Adipocyte (in vitro differentiated cells): ENCODE measurements at regions not wholly inside any gene's neighbourhood (a gene's known extent, or its start where the extent isn't known, plus 50 kb on each side); places are given as distances from the start of the nearest gene placed in this dataset.

Experiments
- DNase-seq: peaks from one replicate; pipeline ENCODE4 v3.0.0-alpha.2; 2015; ENCODE audit warnings: low read depth
- H3K27me3 ChIP-seq: replicated peaks from 2 replicates; pipeline ENCODE4 v1.7.0; 2013; ENCODE audit warnings: mild to moderate bottlenecking, low read length, moderate library complexity; ENCODE audit not compliant: control insufficient read depth, insufficient read depth
- H3K36me3 ChIP-seq: 2 replicates; pipeline ENCODE4 v1.7.0; 2013; ENCODE audit warnings: low read length, mild to moderate bottlenecking, moderate library complexity; ENCODE audit not compliant: control insufficient read depth, insufficient read depth, severe bottlenecking
- H3K4me1 ChIP-seq: 2 replicates; pipeline ENCODE4 v1.7.0; 2013; ENCODE audit warnings: mild to moderate bottlenecking, low read length, moderate library complexity; ENCODE audit not compliant: control insufficient read depth, insufficient read depth
- H3K4me3 ChIP-seq: 2 replicates; pipeline ENCODE4 v1.7.0; 2013; ENCODE audit warnings: mild to moderate bottlenecking, low read length, moderate library complexity
- H3K9ac ChIP-seq: 2 replicates; pipeline ENCODE4 v1.7.0; 2013; ENCODE audit warnings: mild to moderate bottlenecking, low read length, moderate library complexity
- H3K9me3 ChIP-seq: 2 replicates; pipeline ENCODE4 v1.7.0; 2013; ENCODE audit warnings: mild to moderate bottlenecking, low read length, moderate library complexity; ENCODE audit not compliant: control insufficient read depth

- Histone ChIP-seq H3K9me3 (peaks cover 29% of the 10 kb centered on the region), H3K9ac (no peak overlapping the region), H3K4me3 (no peak overlapping the region), H3K36me3 (no peaks in the 10 kb centered on the region), H3K4me1 (no peaks in the 10 kb centered on the region), H3K27me3 (peaks cover 11% of the 10 kb centered on the region)
- no peak for DNase-seq
Measured at GRCh38 chr2:128765811-128766210, 447.1 kb upstream of the HS6ST1 start.

GRCh38 chr2:128768041-128768440, 449.4 kb upstream of the HS6ST1 start:
- no peak overlapping the region for H3K9ac ChIP-seq
- no peak overlapping the region for H3K4me3 ChIP-seq
- H3K36me3 ChIP-seq: no peaks in the 10 kb centered on the region
- no peak for DNase-seq
- peaks cover 17% of the 10 kb centered on the region for H3K9me3 ChIP-seq
- H3K4me1 ChIP-seq: no peaks in the 10 kb centered on the region
- H3K27me3 ChIP-seq: peaks cover 17% of the 10 kb centered on the region

- no peak for DNase-seq
- H3K4me1 ChIP-seq: no peaks in the 10 kb centered on the region
- H3K36me3 ChIP-seq: no peaks in the 10 kb centered on the region
- H3K4me3 ChIP-seq: no peak overlapping the region
- no peak overlapping the region for H3K9ac ChIP-seq
- H3K27me3 ChIP-seq: peaks cover 17% of the 10 kb centered on the region
- H3K9me3 ChIP-seq: peaks cover 1% of the 10 kb centered on the region
Measured at GRCh38 chr2:128769457-128770142, 450.9 kb upstream of the HS6ST1 start.

GRCh38 chr2:128770143-128771085, 451.7 kb upstream of the HS6ST1 start:
- Histone ChIP-seq H3K9me3 (no peaks in the 10 kb centered on the region), H3K9ac (no peak overlapping the region), H3K36me3 (no peaks in the 10 kb centered on the region), H3K4me3 (no peak overlapping the region), H3K27me3 (peaks cover 17% of the 10 kb centered on the region), H3K4me1 (no peaks in the 10 kb centered on the region)
- no peak for DNase-seq

DNA sequence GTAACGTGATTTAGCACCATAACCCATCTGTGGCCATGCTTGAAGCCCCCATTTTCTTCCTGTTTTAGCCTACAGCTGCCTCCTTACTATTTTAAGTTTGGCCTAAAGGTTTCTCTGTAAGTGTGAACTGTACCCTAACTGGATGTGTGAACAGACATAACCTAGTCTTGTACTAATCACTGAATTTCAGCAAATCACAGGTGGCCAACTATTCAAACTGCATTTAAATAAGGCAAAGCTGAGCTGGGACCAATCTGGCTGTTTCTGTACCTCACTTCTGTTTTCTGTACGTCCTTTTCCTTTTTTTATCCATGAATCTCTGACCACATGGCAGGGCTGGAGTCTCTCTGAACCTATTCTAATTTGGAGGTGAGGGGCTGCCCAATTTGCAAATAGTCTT, 452.7 kb upstream of the HS6ST1 start:
- H3K4me3 ChIP-seq: no peak overlapping the region
- H3K4me1 ChIP-seq: no peaks in the 10 kb centered on the region
- DNase-seq: no peak
- no peak overlapping the region for H3K9ac ChIP-seq
- no peaks in the 10 kb centered on the region for H3K36me3 ChIP-seq
- H3K9me3 ChIP-seq: no peaks in the 10 kb centered on the region
- peaks cover 19% of the 10 kb centered on the region for H3K27me3 ChIP-seq

DNA sequence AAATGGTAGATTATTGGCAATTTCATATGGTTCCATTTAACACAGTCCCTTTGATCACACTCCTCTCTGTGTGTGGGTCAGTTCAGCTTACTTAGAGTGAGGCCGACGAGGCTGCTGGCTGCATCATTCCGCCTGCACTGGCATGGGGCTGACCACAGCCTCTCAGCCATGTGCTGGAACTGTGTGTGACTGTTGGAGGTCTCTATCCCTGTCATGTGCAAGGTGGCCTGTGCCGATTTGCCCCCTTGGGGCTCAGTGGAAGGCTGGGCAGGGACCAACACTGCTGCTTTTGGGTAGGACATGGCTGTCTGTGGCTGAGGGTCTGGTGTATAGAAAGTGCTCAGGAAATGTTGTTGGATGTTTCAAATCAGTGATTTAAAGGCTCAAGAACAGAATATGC, 454.0 kb upstream of the HS6ST1 start:
- DNase-seq: no peak
- no peaks in the 10 kb centered on the region for H3K4me1 ChIP-seq
- H3K27me3 ChIP-seq: peaks cover 24% of the 10 kb centered on the region
- H3K36me3 ChIP-seq: no peaks in the 10 kb centered on the region
- H3K4me3 ChIP-seq: no peak overlapping the region
- no peaks in the 10 kb centered on the region for H3K9me3 ChIP-seq
- no peak overlapping the region for H3K9ac ChIP-seq

DNA sequence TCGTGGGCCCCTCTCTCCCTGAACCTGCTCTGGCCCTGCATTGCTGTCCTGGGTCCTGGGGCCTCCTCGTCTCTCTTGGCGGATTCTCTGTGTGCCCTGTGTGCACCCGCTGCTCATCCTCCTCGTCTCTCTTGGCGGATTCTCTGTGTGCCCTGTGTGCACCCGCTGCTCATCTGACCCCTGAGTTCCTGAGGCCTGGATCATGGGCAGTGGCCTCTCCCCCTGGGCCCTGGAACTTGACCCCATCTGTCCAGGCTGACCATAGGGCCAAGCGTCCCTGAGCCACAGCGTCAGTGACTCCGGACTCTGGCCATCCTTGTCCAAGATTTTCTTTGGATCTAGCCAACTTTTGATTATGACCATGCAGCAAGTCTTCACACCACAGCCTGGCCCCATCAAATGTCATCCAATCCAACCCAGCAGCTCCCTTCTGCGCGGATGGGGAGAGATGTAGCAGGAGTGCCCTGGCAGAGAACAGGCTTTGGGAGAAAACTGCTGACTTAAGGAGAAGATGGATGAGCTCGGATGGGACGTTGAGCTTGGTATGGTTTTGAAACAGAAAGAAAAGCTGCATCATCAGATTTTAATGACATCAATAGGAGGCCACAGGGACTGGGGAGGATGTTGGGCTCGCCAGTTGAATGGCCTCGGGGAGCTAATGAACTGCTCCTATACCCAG, 455.1 kb upstream of the HS6ST1 start:
- H3K36me3 ChIP-seq: no peaks in the 10 kb centered on the region
- no peak for DNase-seq
- peaks cover 2% of the 10 kb centered on the region for H3K9me3 ChIP-seq
- no peak overlapping the region for H3K9ac ChIP-seq
- H3K4me1 ChIP-seq: no peaks in the 10 kb centered on the region
- no peak overlapping the region for H3K4me3 ChIP-seq
- peaks cover 29% of the 10 kb centered on the region for H3K27me3 ChIP-seq

DNA sequence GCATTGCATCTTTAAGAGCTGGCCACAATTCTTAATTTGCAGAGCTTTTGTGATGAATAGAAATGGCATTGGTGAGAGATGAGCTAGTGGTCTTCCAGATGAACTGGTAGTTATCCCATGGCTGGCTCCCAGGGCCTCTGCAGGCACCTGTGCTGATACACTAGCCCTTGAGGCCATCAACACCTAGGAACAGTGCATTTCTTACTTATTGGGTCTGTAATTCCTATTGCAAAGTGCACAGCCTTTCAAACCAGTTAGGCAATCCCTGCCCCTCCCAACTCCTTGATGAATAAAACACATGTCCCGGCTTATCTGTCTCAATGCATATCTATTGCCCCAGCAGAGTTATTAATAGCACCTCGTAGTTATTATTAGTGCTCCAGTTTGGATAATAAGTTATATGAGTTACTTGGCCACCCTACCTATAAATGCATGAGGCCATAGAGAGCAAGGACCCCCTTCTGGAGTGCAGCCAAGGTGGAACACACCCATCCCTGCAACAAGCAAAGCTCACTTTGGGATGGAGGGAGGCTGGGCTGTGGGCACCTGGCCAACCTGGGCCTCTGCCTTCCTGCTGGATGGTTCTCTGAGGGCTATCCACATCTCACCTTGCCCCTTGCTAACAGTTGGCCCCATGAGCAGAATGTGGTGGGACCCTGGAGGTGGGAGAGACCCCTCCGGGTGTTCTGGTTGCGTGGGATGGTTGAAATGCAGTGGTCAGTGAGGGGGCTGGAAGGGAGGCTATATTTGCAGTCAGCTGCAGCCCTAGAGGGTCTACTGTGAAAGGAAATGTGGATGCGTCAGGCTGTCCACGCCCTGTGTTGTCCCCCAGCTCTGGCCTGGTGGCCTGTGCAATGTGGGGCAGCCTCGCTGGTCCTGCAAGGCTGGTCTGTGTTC, 455.9 kb upstream of the HS6ST1 start:
- no peaks in the 10 kb centered on the region for H3K4me1 ChIP-seq
- H3K9ac ChIP-seq: no peak overlapping the region
- peaks cover 29% of the 10 kb centered on the region for H3K27me3 ChIP-seq
- DNase-seq: no peak
- H3K9me3 ChIP-seq: peaks cover 4% of the 10 kb centered on the region
- H3K4me3 ChIP-seq: no peak overlapping the region
- no peaks in the 10 kb centered on the region for H3K36me3 ChIP-seq

DNA sequence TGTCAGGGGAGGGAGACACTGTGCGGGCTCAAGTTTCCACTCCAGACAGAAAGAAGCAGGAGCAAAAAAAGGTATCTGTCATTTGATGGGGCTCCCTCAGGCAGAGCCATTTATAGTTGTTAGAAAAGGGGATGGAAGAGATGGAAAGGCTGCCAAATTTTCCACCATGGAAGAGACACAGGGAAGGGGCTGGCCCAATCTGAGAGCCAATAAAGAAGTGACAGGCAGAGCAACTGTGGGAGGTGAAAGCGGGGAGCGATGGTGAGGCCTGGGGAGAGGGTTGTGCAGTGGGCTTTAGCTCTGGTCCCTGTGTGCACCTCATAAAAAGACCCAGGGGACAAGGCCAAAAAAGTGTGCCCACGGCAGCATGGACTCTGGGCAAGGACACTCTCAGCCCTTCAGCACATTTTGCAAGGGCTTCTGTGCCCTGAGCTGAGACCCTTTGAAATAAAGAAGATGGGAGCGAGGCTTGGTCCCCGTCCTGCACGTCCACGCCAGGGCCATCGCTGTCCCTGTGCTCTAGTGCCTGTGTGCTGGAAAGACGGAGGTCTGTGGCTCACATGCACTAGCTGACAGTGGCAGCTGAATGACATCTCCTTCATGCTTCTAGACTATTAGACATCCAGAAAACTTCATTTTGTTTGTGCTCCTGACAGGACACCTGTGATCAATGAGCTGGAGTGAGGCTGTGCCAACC, 456.7 kb upstream of the HS6ST1 start:
- no peak overlapping the region for H3K9ac ChIP-seq
- peaks cover 4% of the 10 kb centered on the region for H3K9me3 ChIP-seq
- peaks cover 34% of the 10 kb centered on the region for H3K27me3 ChIP-seq
- H3K4me1 ChIP-seq: no peaks in the 10 kb centered on the region
- no peak for DNase-seq
- no peaks in the 10 kb centered on the region for H3K36me3 ChIP-seq
- H3K4me3 ChIP-seq: no peak overlapping the region

DNA sequence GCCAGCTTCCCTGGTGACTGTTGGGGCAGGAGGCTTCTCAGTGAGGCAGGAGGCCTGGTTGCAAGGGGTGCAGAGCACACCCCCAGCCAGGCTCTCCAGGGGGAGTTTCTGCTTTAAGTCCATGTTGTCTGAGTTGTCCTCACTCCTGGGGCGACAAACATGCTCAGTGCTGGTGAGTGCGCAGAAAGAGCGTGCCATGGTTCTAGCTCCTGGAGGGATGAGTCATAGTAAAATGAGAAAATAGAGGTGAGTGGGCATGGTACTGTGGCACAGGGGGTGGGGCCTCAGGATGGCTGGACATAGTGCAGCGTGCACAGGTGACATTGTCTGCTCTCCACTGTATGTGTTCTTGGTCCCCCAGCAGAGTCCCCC, 457.2 kb upstream of the HS6ST1 start:
- no peaks in the 10 kb centered on the region for H3K4me1 ChIP-seq
- H3K36me3 ChIP-seq: no peaks in the 10 kb centered on the region
- no peak for DNase-seq
- H3K4me3 ChIP-seq: no peak overlapping the region
- H3K27me3 ChIP-seq: peaks cover 40% of the 10 kb centered on the region
- H3K9ac ChIP-seq: no peak overlapping the region
- H3K9me3 ChIP-seq: peaks cover 4% of the 10 kb centered on the region
